Neural progenitor cell (in vitro differentiated cells): ENCODE measurements at regions not wholly inside any gene's neighbourhood (a gene's known extent, or its start where the extent isn't known, plus 50 kb on each side); places are given as distances from the start of the nearest gene placed in this dataset.
"Not testable (repeated sequence)": the region's sequence is repeated elsewhere in the genome, so short reads cannot be mapped to it uniquely, and the experiment has no call there.

Source experiments
- DNase-seq: peaks from one replicate; pipeline ENCODE4 v3.0.0-alpha.2; 2016; ENCODE audit warnings: low spot score
- H2AFZ ChIP-seq: fragments of 200-600 bp; sonication (generic); replicated peaks from 2 replicates; pipeline ENCODE4 v1.6.1; 2016; ENCODE audit warnings: antibody characterized with exemption
- H3F3A ChIP-seq: fragments of 200-600 bp; sonication (generic); 2 replicates; pipeline ENCODE4 v1.6.1; 2016; ENCODE audit warnings: antibody characterized with exemption, low read depth
- H3K27ac ChIP-seq: fragments of 200-600 bp; sonication (generic); 2 replicates; pipeline ENCODE4 v1.5.1; 2016; ENCODE audit warnings: mild to moderate bottlenecking
- H3K27me3 ChIP-seq: fragments of 200-600 bp; sonication (generic); 2 replicates; pipeline ENCODE4 v1.6.1; 2016; ENCODE audit warnings: mild to moderate bottlenecking, moderate library complexity
- H3K36me3 ChIP-seq: fragments of 200-600 bp; sonication (generic); 2 replicates; pipeline ENCODE4 v1.5.1; 2016
- H3K4me1 ChIP-seq: fragments of 200-600 bp; sonication (generic); 2 replicates; pipeline ENCODE4 v1.6.1; 2016; ENCODE audit warnings: mixed run types
- H3K4me2 ChIP-seq: fragments of 200-600 bp; sonication (generic); 2 replicates; pipeline ENCODE4 v1.6.1; 2016
- H3K4me3 ChIP-seq: fragments of 200-600 bp; sonication (generic); 2 replicates; pipeline ENCODE4 v1.5.1; 2016
- H3K79me2 ChIP-seq: fragments of 200-600 bp; sonication (generic); 2 replicates; pipeline ENCODE4 v1.6.1; 2016; ENCODE audit warnings: low read depth
- H3K9ac ChIP-seq: fragments of 200-600 bp; sonication (generic); 2 replicates; pipeline ENCODE4 v1.6.1; 2016
- H3K9me3 ChIP-seq: fragments of 200-600 bp; sonication (generic); 2 replicates; pipeline ENCODE4 v1.5.1; 2016; ENCODE audit warnings: low read depth
- H4K20me1 ChIP-seq: fragments of 200-600 bp; sonication (generic); 2 replicates; pipeline ENCODE4 v1.6.1; 2016; ENCODE audit warnings: low read depth
- H3K27ac Mint-ChIP-seq: 3 replicates; pipeline ENCODE4 v1.8.0; 2021; ENCODE audit warnings: mixed read lengths
- H3K27me3 Mint-ChIP-seq: 2 replicates; pipeline ENCODE4 v1.8.0; 2022; ENCODE audit warnings: low read depth, mild to moderate bottlenecking, inconsistent platforms, moderate library complexity, mixed read lengths; ENCODE audit not compliant: insufficient read depth
- H3K36me3 Mint-ChIP-seq: 3 replicates; pipeline ENCODE4 v1.8.0; 2021; ENCODE audit warnings: mixed read lengths
- H3K4me1 Mint-ChIP-seq: 3 replicates; pipeline ENCODE4 v1.8.0; 2021; ENCODE audit warnings: mixed read lengths
- H3K4me3 Mint-ChIP-seq: 3 replicates; pipeline ENCODE4 v1.8.0; 2021; ENCODE audit warnings: mild to moderate bottlenecking, moderate library complexity, mixed read lengths
- H3K9me3 Mint-ChIP-seq: 3 replicates; pipeline ENCODE4 v1.8.0; 2020; ENCODE audit warnings: mixed read lengths
- EZH2 ChIP-seq: fragments of 200-600 bp; sonication (generic); IDR thresholded peaks from 2 replicates; pipeline ENCODE4 v1.6.1; 2017; ENCODE audit warnings: antibody characterized with exemption, mild to moderate bottlenecking, moderate library complexity
- EZH2phosphoT487 ChIP-seq: fragments of 200-600 bp; sonication (generic); IDR thresholded peaks from 2 replicates; pipeline ENCODE4 v1.6.1; 2017; ENCODE audit warnings: antibody characterized with exemption
- TF ChIP-seq, protein P1 (sequence below): fragments of 200-600 bp; sonication (generic); IDR thresholded peaks from 2 replicates; pipeline ENCODE4 v1.5.1; 2017; ENCODE audit warnings: antibody characterized with exemption, mild to moderate bottlenecking

DNA sequence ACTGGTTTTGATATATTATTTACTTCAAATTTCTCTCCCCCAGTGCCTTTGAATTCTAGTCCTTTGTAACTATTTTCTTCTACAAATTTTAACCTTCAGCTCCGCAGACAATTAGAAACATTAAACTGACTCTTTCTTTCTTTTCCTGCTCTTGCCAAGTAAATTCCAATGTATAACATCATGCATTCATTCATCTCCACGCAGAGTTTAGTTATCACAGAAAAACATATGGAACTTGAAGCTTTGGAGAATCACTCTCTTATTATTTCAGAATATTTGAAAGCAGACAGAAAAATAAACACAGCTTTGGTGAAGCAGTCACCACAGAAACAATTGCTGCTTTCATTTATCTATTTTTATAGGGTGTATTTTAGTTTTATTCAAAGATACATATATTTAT is 778.7 kb upstream of the CDH8 start:
- DNase-seq = no peak
- H3K9ac ChIP-seq = no peak overlapping the region
- H3K36me3 ChIP-seq = no peaks in the 10 kb centered on the region
- no peaks in the 10 kb centered on the region for H3F3A ChIP-seq
- H3K27me3 ChIP-seq = no peaks in the 10 kb centered on the region
- H3K27ac Mint-ChIP-seq = no peak overlapping the region
- H3K79me2 ChIP-seq = no peaks in the 10 kb centered on the region
- no peaks in the 10 kb centered on the region for H3K4me1 ChIP-seq
- no peak overlapping the region for H3K4me2 ChIP-seq
- H3K9me3 Mint-ChIP-seq = peaks cover 5% of the 10 kb centered on the region
- no peak overlapping the region for H2AFZ ChIP-seq
- H3K27ac ChIP-seq = no peak overlapping the region
- no peak overlapping the region for H3K4me3 Mint-ChIP-seq
- no peaks in the 10 kb centered on the region for H3K27me3 Mint-ChIP-seq
- H3K36me3 Mint-ChIP-seq = no peaks in the 10 kb centered on the region
- no peak for TF ChIP-seq EZH2
- H3K4me3 ChIP-seq = no peak overlapping the region
- no peaks in the 10 kb centered on the region for H3K9me3 ChIP-seq
- H4K20me1 ChIP-seq = no peaks in the 10 kb centered on the region
- H3K4me1 Mint-ChIP-seq = no peaks in the 10 kb centered on the region

DNA sequence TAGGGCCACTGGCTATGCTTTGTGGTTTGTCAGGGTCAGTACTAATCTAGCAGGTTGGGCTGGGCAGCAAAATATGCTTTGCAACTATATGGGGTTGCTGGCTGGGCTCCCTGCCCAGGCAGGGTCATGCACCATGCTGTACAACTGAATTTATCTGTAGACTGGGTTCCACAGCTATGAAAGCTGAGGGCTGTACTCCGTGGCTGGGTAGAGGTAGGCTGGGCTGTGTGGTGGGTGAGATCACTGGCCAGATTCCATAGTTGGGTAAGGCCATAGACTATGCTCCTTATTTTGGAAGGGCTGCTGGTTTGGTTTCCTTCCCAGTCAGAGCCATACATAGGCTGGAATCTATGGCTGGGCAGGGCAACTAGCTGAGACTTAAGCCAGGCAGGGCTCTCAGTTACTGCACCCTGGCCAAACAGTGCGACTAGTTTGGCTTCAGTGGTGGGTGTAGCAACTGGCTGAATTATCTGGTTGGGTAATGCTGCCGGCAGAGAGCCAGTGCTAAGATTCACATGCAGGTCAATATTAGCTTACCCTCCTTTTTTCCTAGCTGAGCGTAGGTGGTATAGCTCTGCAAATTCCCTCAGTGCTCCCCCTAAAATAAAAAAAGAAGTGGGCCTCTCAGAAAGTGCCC is 769.1 kb upstream of the CDH8 start:
- no peak overlapping the region for H3K27ac Mint-ChIP-seq
- TF ChIP-seq EZH2phosphoT487 = no peak
- TF ChIP-seq EZH2 = no peak
- TF ChIP-seq, protein P1, sequence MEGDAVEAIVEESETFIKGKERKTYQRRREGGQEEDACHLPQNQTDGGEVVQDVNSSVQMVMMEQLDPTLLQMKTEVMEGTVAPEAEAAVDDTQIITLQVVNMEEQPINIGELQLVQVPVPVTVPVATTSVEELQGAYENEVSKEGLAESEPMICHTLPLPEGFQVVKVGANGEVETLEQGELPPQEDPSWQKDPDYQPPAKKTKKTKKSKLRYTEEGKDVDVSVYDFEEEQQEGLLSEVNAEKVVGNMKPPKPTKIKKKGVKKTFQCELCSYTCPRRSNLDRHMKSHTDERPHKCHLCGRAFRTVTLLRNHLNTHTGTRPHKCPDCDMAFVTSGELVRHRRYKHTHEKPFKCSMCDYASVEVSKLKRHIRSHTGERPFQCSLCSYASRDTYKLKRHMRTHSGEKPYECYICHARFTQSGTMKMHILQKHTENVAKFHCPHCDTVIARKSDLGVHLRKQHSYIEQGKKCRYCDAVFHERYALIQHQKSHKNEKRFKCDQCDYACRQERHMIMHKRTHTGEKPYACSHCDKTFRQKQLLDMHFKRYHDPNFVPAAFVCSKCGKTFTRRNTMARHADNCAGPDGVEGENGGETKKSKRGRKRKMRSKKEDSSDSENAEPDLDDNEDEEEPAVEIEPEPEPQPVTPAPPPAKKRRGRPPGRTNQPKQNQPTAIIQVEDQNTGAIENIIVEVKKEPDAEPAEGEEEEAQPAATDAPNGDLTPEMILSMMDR = no peak
- H3K4me1 Mint-ChIP-seq = no peaks in the 10 kb centered on the region

DNA sequence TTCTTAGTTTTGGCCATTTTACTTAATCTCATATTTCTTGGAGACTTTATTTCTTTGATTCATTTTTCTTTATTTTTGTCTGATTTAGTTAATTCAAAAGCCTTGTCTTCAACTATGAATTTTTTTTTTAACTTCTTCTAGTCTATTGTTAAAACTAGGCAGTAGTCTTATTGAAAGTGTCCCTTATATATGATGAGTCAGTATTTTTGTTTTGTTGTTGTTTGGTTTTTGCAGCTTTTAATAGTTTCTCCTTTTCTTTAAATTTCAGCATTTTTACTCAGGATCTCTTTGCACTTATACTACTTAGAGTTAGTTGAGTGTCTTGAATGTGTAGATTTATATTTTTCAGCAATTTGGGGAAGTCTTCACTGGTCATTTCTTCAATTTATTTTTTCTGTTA is 758.5 kb upstream of the CDH8 start:
- Histone ChIP-seq H3K9me3 (no peaks in the 10 kb centered on the region), H3K27ac (no peak overlapping the region), H2AFZ (no peak overlapping the region), H3F3A (no peaks in the 10 kb centered on the region), H3K27me3 (no peaks in the 10 kb centered on the region), H3K79me2 (no peaks in the 10 kb centered on the region), H3K4me1 (no peaks in the 10 kb centered on the region), H3K4me2 (no peak overlapping the region), H4K20me1 (no peaks in the 10 kb centered on the region), H3K36me3 (no peaks in the 10 kb centered on the region), H3K9ac (no peak overlapping the region), H3K4me3 (no peak overlapping the region)
- Mint-ChIP-seq H3K4me3 (no peak overlapping the region), H3K27ac (no peak overlapping the region), H3K4me1 (no peaks in the 10 kb centered on the region), H3K36me3 (no peaks in the 10 kb centered on the region), H3K27me3 (no peaks in the 10 kb centered on the region), H3K9me3 (no peaks in the 10 kb centered on the region)
- TF ChIP-seq, protein P1 = no peak
- no peak for DNase-seq

More for the DNA sequence above, 769.1 kb upstream of the CDH8 start:
- no peaks in the 10 kb centered on the region for H3K27me3 ChIP-seq
- no peaks in the 10 kb centered on the region for H4K20me1 ChIP-seq
- no peaks in the 10 kb centered on the region for H3F3A ChIP-seq
- H3K9me3 ChIP-seq = no peaks in the 10 kb centered on the region
- H3K4me3 ChIP-seq = no peak overlapping the region
- DNase-seq = no peak
- H3K4me1 ChIP-seq = no peaks in the 10 kb centered on the region
- Mint-ChIP-seq H3K36me3 (no peaks in the 10 kb centered on the region), H3K9me3 (peaks cover 2% of the 10 kb centered on the region), H3K4me3 (no peak overlapping the region), H3K27me3 (no peaks in the 10 kb centered on the region)
- H2AFZ ChIP-seq = no peak overlapping the region
- H3K4me2 ChIP-seq = no peak overlapping the region
- no peaks in the 10 kb centered on the region for H3K79me2 ChIP-seq
- H3K9ac ChIP-seq = no peak overlapping the region
- H3K36me3 ChIP-seq = no peaks in the 10 kb centered on the region
- no peak overlapping the region for H3K27ac ChIP-seq

DNA sequence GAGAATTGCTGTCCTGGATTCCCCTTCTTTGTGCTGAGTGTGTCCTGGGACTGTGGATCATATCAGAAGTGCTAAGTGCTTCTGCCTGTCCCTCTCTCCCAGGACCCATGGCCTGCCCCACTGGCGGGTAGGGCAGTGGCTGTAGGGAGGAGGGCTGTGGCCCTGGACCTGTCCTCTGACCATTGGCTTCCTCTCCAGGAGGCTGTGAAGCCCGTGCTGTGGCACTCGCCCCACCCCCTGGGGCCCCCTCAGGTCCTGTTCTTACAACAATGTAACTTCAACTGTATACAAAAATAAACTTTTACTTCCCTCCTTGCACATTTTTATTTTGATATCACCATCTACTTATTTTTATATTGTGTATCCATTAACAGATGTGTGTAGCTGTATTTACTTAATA is 743.8 kb upstream of the CDH8 start:
- not testable (repeated sequence) for H3K4me1 ChIP-seq, H3K27ac ChIP-seq, H3K27ac Mint-ChIP-seq, H3K9me3 ChIP-seq, H3K4me2 ChIP-seq, H3F3A ChIP-seq, H3K4me3 ChIP-seq, DNase-seq, H3K79me2 ChIP-seq, H3K9ac ChIP-seq, H3K36me3 Mint-ChIP-seq, H3K36me3 ChIP-seq, H4K20me1 ChIP-seq, H3K27me3 ChIP-seq, H3K27me3 Mint-ChIP-seq, H3K4me3 Mint-ChIP-seq, H3K4me1 Mint-ChIP-seq, H2AFZ ChIP-seq
- H3K9me3 Mint-ChIP-seq = peaks cover 12% of the 10 kb centered on the region
